Astrocyte (in vitro differentiated cells and primary cell): ENCODE measurements at regions not wholly inside any gene's neighbourhood (a gene's known extent, or its start where the extent isn't known, plus 50 kb on each side); places are given as distances from the start of the nearest gene placed in this dataset.
"Not testable (repeated sequence)": the region's sequence is repeated elsewhere in the genome, so short reads cannot be mapped to it uniquely, and the experiment has no call there.

Experiments
- DNase-seq: peaks from one replicate; pipeline ENCODE4 v3.0.0-alpha.2; 2010; ENCODE audit warnings: low read depth
- FAIRE-seq: peaks from 2 replicates; lab custom pipeline; 2011; peaks lifted over from hg19 to GRCh38; lab: Jason Lieb, UNC
- H2AFZ ChIP-seq: 2 replicates; pipeline ENCODE4 v1.6.0; 2012; ENCODE audit warnings: low read depth, low read length, inconsistent platforms
- H3K27ac ChIP-seq: 2 replicates; pipeline ENCODE4 v1.5.1; 2011; ENCODE audit warnings: low read depth, low read length, inconsistent platforms
- H3K27me3 ChIP-seq: 2 replicates; pipeline ENCODE4 v1.6.0; 2011; ENCODE audit warnings: low read length, inconsistent platforms; ENCODE audit not compliant: insufficient read depth
- H3K36me3 ChIP-seq: 2 replicates; pipeline ENCODE4 v1.5.1; 2011; ENCODE audit warnings: low read length, inconsistent platforms; ENCODE audit not compliant: insufficient read depth
- H3K4me1 ChIP-seq: 2 replicates; pipeline ENCODE4 v1.5.1; 2011; ENCODE audit warnings: low read length, inconsistent platforms; ENCODE audit not compliant: insufficient read depth
- H3K4me2 ChIP-seq: 2 replicates; pipeline ENCODE4 v1.6.0; 2012; ENCODE audit warnings: low read length, inconsistent platforms
- H3K4me3 ChIP-seq: 2 replicates; pipeline ENCODE4 v1.5.1; 2011; ENCODE audit warnings: low read depth, mild to moderate bottlenecking, low read length, inconsistent platforms; ENCODE audit not compliant: insufficient read depth
- H3K79me2 ChIP-seq: 2 replicates; pipeline ENCODE4 v1.6.0; 2012; ENCODE audit warnings: mild to moderate bottlenecking, low read length, inconsistent platforms; ENCODE audit not compliant: insufficient read depth
- H3K9ac ChIP-seq: 2 replicates; pipeline ENCODE4 v1.6.0; 2012; ENCODE audit warnings: mild to moderate bottlenecking, low read length, inconsistent platforms
- H3K9me3 ChIP-seq: 2 replicates; pipeline ENCODE4 v1.5.1; 2012; ENCODE audit warnings: low read depth, mild to moderate bottlenecking, low read length, inconsistent platforms; ENCODE audit not compliant: insufficient read depth
- H4K20me1 ChIP-seq: 2 replicates; pipeline ENCODE4 v1.6.0; 2012; ENCODE audit warnings: low read length, inconsistent platforms; ENCODE audit not compliant: insufficient read depth
- H3K27ac Mint-ChIP-seq: one replicate; pipeline ENCODE4 v1.8.0; 2021; ENCODE audit warnings: mild to moderate bottlenecking, mixed read lengths; ENCODE audit not compliant: unreplicated experiment
- H3K27me3 Mint-ChIP-seq: one replicate; pipeline ENCODE4 v1.8.0; 2021; ENCODE audit warnings: low read depth, mixed read lengths; ENCODE audit not compliant: unreplicated experiment
- H3K36me3 Mint-ChIP-seq: one replicate; pipeline ENCODE4 v1.8.0; 2021; ENCODE audit warnings: low read depth, mixed read lengths; ENCODE audit not compliant: unreplicated experiment
- H3K4me1 Mint-ChIP-seq: one replicate; pipeline ENCODE4 v1.8.0; 2021; ENCODE audit warnings: low read depth, mixed read lengths; ENCODE audit not compliant: unreplicated experiment
- H3K4me3 Mint-ChIP-seq: one replicate; pipeline ENCODE4 v1.8.0; 2021; ENCODE audit warnings: mild to moderate bottlenecking, moderate library complexity, mixed read lengths; ENCODE audit not compliant: unreplicated experiment
- H3K9me3 Mint-ChIP-seq: one replicate; pipeline ENCODE4 v1.8.0; 2021; ENCODE audit warnings: mild to moderate bottlenecking, mixed read lengths; ENCODE audit not compliant: unreplicated experiment
- TF ChIP-seq, protein P1 (sequence below): IDR thresholded peaks from 2 replicates; pipeline ENCODE4 v1.5.1; 2011; ENCODE audit warnings: low read depth, mild to moderate bottlenecking, inconsistent platforms, low read length, moderate library complexity; ENCODE audit not compliant: insufficient read depth

DNA sequence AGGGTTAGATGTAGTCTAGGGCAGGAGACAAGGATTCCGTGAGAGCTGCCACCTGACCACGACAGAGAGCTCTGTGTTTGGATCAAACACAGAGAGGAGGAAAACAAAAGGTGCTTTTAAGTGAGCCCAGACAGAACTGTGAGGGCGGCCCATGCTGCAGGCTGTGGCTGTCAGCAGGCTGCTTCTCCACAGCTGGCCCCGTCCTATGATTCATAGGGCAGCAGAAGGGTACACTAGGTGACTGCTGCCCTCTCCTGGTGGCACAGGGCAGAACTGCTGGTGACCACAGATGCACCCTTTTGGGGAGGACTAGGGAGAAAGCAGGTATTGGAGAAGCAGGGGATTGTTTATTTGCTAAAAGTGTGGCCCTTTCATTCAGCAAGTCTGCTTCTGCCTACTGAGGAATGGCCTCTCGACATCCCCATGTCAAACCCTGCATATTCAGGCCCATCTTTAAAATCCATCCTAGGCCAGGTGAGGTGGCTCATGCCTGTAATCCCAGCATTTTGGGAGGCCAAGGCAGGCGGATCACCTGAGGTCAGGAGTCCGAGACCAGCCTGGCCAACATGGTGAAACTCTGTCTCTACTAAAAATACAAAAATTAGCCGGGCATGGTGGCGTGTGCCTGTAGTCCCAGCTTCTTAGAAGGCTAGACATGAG lies 234.4 kb upstream of the FRG2C start:
- peak overlapping the region; percentile 92 for H3K27ac Mint-ChIP-seq
- not testable (repeated sequence) for H3K27me3 Mint-ChIP-seq, H3K36me3 ChIP-seq, H2AFZ ChIP-seq, H3K4me3 Mint-ChIP-seq, H3K27ac ChIP-seq, FAIRE-seq, H3K27me3 ChIP-seq, H3K4me3 ChIP-seq, H3K36me3 Mint-ChIP-seq, H3K9me3 Mint-ChIP-seq, H3K9me3 ChIP-seq, H3K79me2 ChIP-seq
- H3K4me1 Mint-ChIP-seq = peaks cover 27% of the 10 kb centered on the region
- DNase-seq = peak; percentile 54
- peaks cover 12% of the 10 kb centered on the region for H4K20me1 ChIP-seq
- peak overlapping the region; percentile 15 for H3K4me2 ChIP-seq
- H3K9ac ChIP-seq = peak overlapping the region; percentile 18
- H3K4me1 ChIP-seq = peaks cover 16% of the 10 kb centered on the region
- TF ChIP-seq, protein P1, sequence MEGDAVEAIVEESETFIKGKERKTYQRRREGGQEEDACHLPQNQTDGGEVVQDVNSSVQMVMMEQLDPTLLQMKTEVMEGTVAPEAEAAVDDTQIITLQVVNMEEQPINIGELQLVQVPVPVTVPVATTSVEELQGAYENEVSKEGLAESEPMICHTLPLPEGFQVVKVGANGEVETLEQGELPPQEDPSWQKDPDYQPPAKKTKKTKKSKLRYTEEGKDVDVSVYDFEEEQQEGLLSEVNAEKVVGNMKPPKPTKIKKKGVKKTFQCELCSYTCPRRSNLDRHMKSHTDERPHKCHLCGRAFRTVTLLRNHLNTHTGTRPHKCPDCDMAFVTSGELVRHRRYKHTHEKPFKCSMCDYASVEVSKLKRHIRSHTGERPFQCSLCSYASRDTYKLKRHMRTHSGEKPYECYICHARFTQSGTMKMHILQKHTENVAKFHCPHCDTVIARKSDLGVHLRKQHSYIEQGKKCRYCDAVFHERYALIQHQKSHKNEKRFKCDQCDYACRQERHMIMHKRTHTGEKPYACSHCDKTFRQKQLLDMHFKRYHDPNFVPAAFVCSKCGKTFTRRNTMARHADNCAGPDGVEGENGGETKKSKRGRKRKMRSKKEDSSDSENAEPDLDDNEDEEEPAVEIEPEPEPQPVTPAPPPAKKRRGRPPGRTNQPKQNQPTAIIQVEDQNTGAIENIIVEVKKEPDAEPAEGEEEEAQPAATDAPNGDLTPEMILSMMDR = peak; percentile 64

DNA sequence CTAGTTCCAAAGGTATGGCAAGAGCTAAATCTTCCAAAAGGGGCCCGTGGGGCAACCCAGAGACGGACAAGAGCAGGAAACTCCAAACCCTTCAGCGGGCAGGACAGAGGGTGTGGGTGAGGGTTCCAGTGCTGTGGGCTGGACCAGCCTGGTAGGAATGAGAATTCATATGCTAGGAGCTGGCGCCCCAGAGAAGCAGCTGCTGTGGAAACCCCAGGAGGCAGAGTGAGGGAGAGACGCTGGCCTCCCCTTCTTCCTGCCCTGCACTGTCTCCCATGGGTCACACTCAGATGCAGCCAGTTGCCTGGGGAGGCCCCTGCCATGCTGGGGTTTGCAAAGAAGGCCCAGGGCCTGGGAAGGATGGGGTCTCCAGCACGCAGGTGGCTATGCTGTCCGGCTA lies 233.7 kb upstream of the FRG2C start:
- not testable (repeated sequence) for FAIRE-seq, H3K36me3 Mint-ChIP-seq, H3K79me2 ChIP-seq, H3K9me3 ChIP-seq, H3K27ac Mint-ChIP-seq, H3K4me2 ChIP-seq, H3K36me3 ChIP-seq, H3K4me3 Mint-ChIP-seq, H2AFZ ChIP-seq, DNase-seq, H3K27ac ChIP-seq, H3K4me3 ChIP-seq, H3K9ac ChIP-seq, H3K27me3 Mint-ChIP-seq, H3K27me3 ChIP-seq, H3K9me3 Mint-ChIP-seq
- peaks cover 27% of the 10 kb centered on the region for H3K4me1 Mint-ChIP-seq
- H3K4me1 ChIP-seq = peaks cover 16% of the 10 kb centered on the region
- H4K20me1 ChIP-seq = peaks cover 12% of the 10 kb centered on the region

DNA sequence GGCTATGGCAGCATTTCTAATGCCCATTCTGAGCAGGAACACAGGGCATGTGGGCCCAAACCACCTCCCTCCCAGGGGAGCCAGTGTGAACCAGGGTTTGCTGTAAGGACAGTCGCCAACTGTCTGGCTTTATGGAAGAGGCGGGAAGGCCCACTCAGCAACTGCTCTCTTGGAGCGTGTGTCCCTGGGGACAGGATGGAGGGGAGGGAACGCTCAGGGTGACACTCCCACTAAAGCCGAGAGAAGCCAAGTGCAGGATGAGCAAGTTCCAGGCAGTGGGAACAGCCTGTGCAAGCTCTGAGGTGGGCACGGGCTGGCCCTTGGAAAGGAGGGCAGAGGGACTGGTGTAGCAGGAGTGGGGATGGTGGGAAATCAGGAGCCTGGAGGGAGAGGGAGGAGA lies 233.0 kb upstream of the FRG2C start:
- H3K27ac Mint-ChIP-seq = not testable (repeated sequence)

DNA sequence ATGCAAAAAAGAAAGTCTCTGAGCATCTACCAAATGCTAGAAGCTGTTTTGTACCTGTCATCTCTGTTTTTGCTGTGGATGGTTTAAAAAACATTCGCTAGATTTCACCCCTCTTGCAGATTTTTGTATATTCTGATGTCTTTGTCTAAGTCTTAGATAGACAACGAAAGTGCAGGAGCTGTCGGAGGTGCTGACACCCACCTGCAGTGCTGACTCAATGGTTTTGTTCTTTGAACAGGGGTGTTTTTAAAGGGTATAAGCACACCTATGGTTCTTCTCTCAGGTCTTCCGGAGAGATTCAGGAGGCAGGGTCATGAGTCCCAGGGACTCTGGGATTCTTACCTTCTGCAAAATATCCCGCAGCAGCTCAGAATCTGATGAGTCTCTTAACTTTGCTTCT lies 231.7 kb upstream of the FRG2C start:
- H3K4me3 Mint-ChIP-seq, H3K79me2 ChIP-seq, H2AFZ ChIP-seq, H3K36me3 Mint-ChIP-seq, H3K9ac ChIP-seq, H3K27me3 Mint-ChIP-seq, DNase-seq, FAIRE-seq, H3K9me3 Mint-ChIP-seq, H3K27me3 ChIP-seq, H3K4me3 ChIP-seq, H3K27ac ChIP-seq, H3K36me3 ChIP-seq, H3K9me3 ChIP-seq: not testable (repeated sequence)
- Histone ChIP-seq H3K4me1 (peaks cover 16% of the 10 kb centered on the region), H3K4me2 (peak overlapping the region; percentile 91), H4K20me1 (peaks cover 12% of the 10 kb centered on the region)
- H3K27ac Mint-ChIP-seq = peak overlapping the region; percentile 91
- H3K4me1 Mint-ChIP-seq = peaks cover 27% of the 10 kb centered on the region

More for the DNA sequence above, 233.0 kb upstream of the FRG2C start:
- not testable (repeated sequence) for H3K27ac ChIP-seq, H3K36me3 ChIP-seq, H3K36me3 Mint-ChIP-seq, FAIRE-seq, H3K4me3 Mint-ChIP-seq, H3K79me2 ChIP-seq, H3K27me3 ChIP-seq, H3K4me2 ChIP-seq, H3K27me3 Mint-ChIP-seq, DNase-seq, H3K9me3 Mint-ChIP-seq, H3K9ac ChIP-seq, H2AFZ ChIP-seq, H3K9me3 ChIP-seq, H3K4me3 ChIP-seq
- H4K20me1 ChIP-seq = peaks cover 12% of the 10 kb centered on the region
- peaks cover 27% of the 10 kb centered on the region for H3K4me1 Mint-ChIP-seq
- H3K4me1 ChIP-seq = peaks cover 16% of the 10 kb centered on the region

DNA sequence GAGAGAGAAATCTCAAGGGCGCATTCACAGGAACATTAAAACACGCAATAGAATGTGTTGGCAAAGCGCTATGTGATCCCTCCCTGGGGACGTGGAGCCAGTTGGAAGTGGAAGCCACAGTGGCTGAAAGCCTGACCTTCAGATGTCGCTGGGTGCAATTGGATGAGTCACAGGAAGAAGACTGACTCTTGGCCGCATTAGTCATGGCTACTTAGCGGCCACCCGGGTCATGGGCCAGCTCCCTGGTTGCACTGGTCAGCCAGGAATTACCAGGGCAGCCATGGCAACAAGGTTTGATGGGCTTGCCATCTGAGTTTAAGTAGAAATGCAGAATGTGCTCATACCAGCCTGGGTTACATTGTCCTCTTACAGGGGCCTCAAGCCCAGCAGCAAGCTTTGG lies 231.2 kb upstream of the FRG2C start:
- H3K36me3 Mint-ChIP-seq, H2AFZ ChIP-seq, H3K9ac ChIP-seq, H3K27me3 ChIP-seq, FAIRE-seq, H3K36me3 ChIP-seq, H3K4me3 ChIP-seq, H3K27me3 Mint-ChIP-seq, H3K9me3 Mint-ChIP-seq, H3K9me3 ChIP-seq, H3K79me2 ChIP-seq: not testable (repeated sequence)
- H3K4me1 ChIP-seq = peaks cover 14% of the 10 kb centered on the region
- peak; percentile 91 for DNase-seq
- Mint-ChIP-seq H3K4me3 (peak overlapping the region; percentile 92), H3K4me1 (peaks cover 27% of the 10 kb centered on the region), H3K27ac (peak overlapping the region; percentile 91)
- peak overlapping the region; percentile 91 for H3K4me2 ChIP-seq
- peaks cover 12% of the 10 kb centered on the region for H4K20me1 ChIP-seq
- peak overlapping the region; percentile 17 for H3K27ac ChIP-seq
